ENCODE measurements at regions not wholly inside any gene's neighbourhood (a gene's known extent, or its start where the extent isn't known, plus 50 kb on each side); places are given as distances from the start of the nearest gene placed in this dataset.

GRCh38 chr2:78318275-78318674 is 707.2 kb upstream of the REG3G start:
- TF ChIP-seq, protein P1, sequence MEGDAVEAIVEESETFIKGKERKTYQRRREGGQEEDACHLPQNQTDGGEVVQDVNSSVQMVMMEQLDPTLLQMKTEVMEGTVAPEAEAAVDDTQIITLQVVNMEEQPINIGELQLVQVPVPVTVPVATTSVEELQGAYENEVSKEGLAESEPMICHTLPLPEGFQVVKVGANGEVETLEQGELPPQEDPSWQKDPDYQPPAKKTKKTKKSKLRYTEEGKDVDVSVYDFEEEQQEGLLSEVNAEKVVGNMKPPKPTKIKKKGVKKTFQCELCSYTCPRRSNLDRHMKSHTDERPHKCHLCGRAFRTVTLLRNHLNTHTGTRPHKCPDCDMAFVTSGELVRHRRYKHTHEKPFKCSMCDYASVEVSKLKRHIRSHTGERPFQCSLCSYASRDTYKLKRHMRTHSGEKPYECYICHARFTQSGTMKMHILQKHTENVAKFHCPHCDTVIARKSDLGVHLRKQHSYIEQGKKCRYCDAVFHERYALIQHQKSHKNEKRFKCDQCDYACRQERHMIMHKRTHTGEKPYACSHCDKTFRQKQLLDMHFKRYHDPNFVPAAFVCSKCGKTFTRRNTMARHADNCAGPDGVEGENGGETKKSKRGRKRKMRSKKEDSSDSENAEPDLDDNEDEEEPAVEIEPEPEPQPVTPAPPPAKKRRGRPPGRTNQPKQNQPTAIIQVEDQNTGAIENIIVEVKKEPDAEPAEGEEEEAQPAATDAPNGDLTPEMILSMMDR (conservative IDR thresholded peaks at IDR 0.05; ENCODE audit: low read length): no peak
- no peak for TF ChIP-seq EZH2phosphoT487 (IDR thresholded peaks at IDR 0.05; ENCODE audit: borderline replicate concordance)

Data from Loucy (cell line).